GM19023 (cell line): ENCODE measurements at regions not wholly inside any gene's neighbourhood (a gene's known extent, or its start where the extent isn't known, plus 50 kb on each side); places are given as distances from the start of the nearest gene placed in this dataset.
"Not testable (repeated sequence)": the region's sequence is repeated elsewhere in the genome, so short reads cannot be mapped to it uniquely, and the experiment has no call there.

Source experiments
- ATAC-seq: cut with Tn5 transposase; IDR thresholded peaks from one replicate; pipeline ENCODE4 v1.9.1; 2021; ENCODE audit warnings: mild to moderate bottlenecking, moderate library complexity; ENCODE audit not compliant: unreplicated experiment

DNA sequence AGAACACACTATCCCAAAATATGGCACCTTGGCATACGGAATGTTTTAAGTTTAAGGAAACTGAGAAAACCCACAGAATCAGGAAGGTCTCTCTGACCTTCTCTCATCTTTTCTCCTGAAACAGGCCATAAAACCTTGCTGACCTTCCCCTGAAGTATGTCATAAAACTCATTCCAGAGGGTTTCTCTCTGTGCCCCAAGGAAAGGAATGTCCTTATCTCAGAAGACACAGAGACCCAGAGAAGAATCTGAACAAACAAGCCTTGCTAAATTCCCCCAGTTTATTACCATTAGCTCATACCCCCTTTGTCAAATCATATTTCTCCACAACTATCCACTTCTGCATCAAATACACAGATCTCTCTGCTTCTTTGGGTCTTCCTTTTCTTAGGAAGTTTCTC, 603.1 kb downstream of the MCTP2 start:
- ATAC-seq = no peak

DNA sequence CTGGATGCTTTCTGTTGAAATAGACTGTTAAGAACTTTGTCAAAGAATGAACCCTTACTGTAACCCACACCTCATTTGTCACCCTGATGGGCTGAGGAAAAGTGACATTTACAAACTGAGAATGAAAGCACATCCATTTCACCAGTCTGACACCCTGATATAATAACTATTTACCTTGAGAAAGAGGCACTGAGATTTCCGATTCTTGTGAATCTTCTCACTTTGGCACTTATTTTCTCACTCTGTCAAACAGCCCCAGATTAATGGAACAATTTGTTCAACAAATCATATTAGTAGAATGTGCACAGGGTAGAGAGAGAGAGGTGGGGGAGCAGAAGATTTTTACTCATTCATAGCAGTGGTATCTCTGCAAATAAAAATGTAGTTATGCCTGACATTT, 606.9 kb downstream of the MCTP2 start:
- ATAC-seq = no peak

DNA sequence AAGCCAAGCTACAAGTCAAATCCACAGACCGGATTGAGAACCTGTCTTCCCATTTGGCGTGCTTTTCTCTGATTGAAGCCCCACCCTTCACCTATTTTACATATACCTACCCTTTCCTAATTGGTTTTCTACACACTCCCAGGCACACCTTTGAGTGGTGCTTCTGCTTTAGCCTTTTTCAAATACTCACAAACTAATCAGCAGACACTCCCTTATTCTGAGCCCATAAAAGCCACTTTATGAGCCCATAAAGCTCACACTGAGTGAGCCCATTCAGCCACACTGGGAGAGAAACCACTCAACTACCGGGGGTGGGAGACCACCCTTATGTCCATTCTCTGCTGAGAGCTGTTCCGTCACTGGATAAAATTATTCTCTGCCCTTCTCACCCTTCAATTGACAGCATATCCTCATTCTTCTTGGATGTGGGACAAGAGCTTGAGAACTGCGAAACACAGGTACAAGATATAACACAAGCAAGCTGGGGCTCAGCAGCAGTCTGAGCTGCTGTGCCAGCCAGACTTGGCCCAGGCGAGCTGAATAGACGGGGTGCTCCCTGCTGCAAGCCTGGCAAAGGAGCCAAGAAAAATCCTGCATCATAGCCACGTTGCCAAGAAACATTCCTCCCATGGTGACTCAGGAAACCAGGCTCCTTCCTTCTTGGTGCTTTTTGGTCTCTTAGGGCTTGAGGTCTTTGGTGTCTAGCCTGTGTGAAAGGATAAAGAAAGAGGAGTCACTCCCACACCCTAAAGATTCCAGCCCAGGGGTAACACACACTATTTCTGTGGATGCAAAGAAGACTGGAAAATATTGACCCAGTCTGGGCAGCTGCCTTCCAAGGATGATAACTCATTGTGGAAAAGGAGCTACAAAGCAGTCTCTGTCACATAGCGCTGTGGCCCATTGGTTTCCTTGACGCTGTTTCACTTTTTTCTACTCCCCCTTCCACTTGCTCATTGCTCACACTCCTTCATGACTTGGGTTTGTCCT, 609.7 kb downstream of the MCTP2 start:
- no peak for ATAC-seq

DNA sequence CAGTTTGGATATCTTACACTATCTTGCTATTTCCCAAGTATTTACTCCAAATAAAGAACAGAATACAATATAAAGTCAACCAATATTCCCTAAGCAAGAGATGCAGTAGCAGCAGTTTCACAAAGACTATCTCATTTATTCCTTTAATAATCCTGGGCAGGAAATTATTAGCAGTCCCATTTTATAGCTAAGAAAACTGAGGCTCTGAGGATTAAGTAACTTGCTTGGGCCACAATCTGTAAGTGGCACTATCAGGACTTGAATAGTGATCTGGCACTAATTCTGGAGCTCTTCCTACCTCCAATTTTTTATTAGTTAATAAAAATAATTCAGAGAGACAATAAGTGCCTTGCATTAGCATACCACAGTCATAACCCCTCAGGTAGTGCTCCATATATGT, 611.7 kb downstream of the MCTP2 start:
- no peak for ATAC-seq

DNA sequence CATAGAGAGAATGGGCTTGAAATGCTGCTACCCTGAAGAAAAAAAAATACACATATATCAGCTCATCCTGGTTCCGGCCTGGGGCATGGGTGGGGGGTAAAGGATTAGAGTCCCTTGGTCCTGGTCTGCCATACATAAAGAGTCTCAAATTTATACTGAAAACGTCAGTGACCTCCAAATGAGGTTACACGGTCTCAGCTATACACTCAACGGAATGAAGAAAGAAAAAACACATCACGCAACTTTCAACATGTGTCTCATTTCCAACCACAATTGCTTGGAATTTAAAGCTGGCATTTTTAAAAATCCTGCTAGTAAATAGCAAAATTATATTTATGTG, 612.8 kb downstream of the MCTP2 start:
- no peak for ATAC-seq

DNA sequence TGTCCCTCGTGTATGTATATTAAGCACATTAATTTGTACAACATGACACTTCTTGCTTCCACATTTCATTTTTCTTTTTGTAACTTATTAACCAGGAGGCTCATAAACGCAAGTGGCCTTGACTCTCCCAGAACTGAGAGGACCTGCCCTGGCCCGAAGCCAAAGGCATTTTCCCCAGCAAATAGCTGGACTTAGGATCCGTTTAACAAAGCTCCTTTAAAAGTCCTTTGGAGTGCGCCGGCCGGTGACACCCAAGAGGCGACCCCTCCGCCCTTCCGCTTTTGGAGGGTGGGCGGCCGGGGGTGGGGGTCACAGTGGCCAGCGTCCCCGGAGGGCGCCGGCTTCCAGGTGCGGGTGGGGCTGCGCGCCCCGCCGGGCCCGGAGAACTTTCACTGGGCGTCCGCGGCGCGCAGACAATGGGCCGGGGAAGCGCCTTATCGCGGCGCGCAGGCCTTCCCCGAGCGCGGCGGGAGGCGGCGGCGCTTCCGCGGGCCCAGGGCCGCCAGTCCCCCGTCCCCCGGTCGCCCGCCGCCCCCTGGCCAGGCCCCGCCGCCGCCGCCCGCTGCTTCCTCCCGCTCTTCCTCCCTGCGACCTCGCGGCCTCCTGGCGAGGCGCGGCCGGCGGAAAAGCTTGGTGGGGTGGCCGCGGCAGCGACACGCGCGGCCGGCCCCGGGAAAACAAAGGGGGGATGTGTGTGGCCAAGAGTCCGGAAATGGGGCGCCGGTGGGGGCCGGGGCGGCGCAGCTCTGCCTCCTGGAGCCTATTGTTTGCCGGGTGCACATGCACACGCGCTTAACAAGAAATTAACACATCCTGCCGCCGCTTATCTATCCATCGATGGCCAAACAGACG, 613.4 kb downstream of the MCTP2 start:
- no peak for ATAC-seq

DNA sequence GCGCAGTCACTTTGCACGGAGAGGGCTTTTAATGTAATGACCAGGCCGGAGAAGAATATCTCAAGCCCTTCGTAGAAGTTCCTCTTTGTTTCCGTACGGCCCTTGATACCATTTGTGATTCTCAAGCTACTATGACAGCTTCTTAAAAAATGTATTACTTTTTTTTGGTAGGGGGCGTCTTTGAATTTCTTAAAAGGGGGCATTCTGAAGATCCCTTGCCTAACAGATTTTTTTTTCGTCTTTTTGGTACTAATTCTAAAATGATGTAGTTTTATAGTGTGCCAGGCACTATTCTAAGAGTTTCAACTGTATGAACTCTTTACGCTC, 614.0 kb downstream of the MCTP2 start:
- no peak for ATAC-seq

DNA sequence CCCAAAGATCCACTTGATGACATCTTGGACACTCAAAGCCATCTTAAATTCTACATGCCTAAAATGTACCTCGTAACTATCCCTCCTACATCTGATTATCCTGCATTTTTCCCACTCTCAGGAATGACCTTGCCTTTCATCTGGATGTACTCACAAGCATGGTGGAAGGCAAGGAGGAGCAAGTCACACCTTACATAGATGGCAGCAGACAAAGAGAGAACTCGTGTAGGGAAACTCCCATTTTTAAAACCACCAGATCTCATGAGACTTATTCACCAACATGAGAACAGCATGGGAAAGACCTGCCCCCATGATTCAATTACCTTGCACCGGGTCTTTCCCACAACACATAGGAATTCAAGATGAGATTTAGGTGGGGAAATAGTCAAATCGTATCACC, 616.0 kb downstream of the MCTP2 start:
- no peak for ATAC-seq

DNA sequence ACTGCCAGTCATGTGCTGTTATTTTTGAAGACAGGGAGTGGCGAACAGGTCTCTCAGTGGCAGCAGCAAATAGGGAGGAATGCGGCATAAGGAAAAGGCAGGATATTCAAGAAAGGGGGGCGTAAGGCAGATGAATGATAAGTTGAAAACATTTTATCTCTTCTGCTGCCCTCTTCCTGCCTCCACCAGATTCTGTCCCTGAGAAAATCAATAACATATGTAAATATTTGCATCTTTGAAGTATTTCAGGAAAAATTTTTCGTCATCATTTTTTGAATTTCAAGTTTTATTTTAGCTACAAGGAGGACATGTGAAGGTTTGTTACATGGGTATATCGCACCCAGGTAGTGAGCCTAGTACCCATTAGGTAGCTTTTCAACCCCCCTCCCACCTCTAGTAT, 616.7 kb downstream of the MCTP2 start:
- ATAC-seq = no peak

DNA sequence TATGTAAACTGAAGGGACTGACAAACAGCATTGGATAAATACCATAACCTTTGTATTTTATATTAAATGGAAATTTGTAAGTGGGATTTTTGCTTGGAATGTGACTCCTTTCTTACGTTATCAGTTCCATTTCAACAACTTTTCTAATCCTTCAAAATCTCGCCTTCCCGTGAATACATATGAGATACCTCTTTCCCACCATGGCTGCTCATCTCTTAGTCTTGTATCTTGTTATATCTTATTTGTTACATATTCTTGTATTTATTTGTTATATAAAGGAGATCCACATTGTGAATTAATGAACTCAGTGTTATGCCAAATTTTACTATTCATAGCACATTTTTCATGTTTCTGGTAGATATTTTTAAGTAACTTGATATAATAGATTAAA, 623.7 kb downstream of the MCTP2 start:
- no peak for ATAC-seq

DNA sequence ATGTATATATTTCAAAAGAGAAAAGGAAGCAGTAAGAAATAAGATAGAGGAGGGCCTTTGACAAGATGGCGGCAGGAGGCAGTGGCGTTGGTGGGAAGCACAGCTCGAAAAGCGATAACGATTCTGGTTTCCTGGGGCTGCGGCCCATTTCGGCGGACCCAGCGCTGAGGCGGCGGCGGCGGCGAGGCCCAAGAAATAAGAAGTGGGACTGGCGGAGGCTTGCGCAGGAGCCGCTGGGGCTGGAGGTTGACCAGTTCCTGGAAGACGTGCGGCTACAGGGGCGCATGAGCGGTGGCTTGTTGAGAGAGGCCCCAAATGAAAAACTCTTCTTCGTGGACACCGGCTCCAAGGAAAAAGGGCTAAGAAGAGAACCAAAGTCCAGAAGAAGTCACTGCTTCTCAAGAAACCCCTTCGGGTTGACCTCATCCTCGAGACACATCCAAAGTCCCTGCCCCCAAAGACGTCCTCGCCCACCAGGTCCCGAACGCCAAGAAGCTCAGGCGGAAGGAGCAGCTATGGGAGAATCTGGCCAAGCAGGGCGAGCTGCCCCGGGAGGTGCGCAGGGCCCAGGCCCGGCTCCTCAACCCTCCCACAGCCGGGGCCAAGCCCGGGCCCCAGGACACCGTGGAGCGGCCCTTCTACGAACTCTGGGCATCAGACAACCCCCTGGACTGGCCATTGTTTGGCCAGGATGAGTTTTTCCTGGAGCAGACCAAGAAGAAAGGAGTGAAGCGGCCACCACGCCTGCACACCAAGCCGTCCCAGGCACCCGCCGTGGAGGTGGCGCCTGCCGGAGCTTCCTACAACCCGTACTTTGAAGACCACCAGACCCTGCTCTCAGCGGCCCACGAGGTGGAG, 624.3 kb downstream of the MCTP2 start:
- ATAC-seq = no peak

DNA sequence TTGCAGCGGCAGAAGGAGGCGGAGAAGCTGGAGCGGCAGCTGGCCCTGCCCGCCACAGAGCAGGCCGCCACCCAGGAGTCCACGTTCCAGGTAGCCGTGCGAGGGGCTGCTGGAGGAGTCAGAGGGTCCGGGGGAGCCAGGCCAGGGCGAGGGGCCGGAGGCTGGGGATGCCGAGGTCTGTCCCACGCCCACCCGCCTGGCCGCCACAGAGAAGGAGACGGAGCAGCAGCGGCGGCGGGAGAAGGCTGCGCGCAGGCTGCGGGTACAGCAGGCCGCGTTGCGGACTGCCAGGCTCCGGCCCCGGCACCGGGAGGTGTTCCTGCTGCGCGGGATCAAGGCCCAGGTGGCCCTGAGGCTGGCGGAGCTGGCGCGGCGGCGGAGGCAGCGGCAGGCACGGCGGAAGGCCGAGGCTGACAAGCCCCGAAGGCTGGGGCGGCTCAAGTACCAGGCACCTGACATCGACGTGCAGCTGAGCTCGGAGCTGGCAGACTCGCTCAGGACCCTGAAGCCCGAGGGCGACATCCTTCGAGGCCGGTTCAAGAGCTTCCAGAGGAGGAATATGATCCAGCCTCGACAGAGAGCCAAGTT, 625.0 kb downstream of the MCTP2 start:
- no peak for ATAC-seq

DNA sequence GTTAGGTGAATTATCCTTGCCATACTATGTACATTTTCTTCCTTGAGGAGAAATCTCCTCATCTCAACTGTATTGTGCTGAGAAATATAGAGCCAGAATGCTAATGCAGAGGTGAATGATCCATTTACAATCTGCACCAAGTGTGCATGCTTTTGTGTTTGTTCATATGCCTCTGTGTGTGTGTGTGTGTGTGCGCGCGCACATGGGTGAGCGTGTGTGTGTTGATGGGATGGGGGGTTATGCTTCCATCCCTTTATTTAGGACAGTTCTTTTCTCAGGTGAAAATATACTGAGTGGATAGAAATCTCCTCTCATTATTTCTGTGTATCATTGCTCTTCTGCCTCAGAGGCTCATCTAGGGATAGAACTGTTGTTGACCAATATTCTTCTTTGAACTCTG, 626.1 kb downstream of the MCTP2 start:
- ATAC-seq = no peak

DNA sequence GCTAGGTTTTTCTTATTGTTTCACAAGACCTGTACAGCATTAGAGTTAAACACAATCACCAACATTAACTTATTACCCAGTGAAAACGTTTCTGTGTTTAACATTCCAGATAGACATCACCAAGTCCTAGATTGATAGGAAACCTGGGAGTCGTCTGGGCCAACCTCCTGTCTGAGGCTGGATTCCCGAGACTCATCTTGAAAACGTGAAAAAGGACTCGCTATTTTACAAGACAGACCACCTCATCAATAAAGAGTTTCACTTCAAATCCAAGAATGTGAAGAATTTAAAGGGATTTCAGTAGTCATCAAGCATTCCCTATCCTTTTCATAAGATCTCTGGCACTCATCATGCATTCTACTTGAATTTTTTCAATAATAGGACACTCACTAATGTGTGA, 626.6 kb downstream of the MCTP2 start:
- no peak for ATAC-seq

DNA sequence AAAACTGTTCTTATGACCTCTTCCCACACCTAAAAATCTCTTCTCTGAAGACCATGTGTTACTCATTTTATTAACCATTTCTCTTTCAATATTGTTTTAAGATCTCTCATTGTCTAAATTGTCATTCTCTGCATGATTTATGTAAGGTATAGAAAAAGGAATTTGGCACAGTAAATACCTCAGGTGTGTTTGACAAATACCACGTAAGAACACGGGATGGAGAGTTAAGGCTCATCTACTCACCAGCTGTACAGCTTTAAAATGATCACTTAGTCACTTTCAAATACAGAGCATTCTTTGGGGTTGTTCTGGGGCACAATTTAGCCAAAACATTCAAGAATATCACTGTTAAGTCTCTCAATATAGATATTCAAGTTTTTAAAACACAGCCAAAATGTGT, 627.1 kb downstream of the MCTP2 start:
- no peak for ATAC-seq

DNA sequence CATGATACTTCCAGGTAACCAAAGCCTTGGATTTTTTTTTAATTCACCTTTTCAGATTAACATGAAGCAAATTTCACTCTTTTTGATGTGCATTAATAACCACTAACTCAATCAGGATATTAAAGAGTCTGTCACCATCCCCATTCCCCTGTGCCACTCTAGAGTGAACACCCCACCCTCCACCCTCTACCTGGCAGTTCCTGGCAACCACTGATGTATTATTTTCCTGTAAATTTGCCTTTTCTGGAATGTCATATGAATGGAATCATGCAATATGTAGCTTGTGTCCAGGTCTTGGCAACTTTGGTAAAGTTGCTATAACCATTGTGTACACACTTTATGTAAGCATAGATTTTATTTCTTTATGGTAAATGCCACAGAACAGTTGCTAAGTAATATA, 627.6 kb downstream of the MCTP2 start:
- ATAC-seq = no peak

DNA sequence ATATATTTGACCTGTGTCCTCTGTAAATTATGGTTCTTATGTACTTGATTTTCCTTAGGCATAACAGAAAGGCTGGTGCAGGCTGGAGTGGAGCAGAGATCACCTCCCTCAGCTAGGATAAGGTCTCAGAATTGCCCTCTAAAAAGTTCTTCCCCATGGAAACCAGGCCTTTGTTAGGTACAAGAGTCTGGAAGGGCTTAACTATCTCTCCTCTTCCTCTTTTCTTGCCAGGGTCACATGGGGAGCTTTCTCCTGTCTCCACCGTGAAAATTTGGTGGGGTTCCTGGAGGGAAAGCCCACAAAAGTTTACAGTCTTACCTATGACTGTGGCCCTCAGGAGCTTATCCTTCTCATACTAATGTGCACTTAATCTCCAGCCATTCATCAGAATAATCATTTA, 633.2 kb downstream of the MCTP2 start:
- no peak for ATAC-seq

DNA sequence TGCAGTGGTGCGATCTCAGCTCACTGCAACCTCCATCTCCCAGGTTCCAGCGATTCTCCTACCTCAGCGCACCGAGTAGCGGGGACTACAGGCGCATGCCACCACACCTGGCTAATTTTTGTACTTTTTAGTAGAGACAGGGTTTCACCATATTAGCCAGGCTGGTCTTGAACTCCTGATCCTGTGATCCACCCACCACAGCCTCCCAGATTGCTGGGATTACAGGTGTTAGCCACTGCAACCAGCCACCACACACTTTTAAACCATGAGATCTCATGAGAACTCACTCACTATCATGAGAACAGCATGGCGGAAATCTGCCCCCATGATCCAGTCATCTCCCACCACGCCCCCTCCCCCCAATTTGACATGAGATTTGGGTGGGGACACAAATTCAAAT, 636.9 kb downstream of the MCTP2 start:
- not testable (repeated sequence) for ATAC-seq

DNA sequence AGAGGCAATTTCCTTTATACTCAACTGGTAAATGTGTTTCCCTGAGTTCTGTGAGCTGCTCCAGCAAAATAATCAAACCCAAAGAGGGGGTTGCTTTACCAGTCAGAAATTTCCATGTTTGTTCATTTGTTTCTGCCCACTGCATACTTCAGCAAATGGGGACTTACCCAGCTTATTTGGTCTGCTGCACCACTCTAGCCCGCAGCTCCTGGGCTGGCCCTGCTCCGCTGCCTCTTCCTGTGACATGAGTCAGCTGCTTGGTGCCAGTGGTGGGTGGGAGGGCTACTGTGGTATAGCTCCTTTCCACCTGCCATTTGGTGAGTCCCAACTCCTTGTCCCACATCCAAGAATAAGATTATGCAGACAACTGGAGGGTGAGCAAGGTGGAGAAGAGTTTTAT, 644.2 kb downstream of the MCTP2 start:
- ATAC-seq = no peak

DNA sequence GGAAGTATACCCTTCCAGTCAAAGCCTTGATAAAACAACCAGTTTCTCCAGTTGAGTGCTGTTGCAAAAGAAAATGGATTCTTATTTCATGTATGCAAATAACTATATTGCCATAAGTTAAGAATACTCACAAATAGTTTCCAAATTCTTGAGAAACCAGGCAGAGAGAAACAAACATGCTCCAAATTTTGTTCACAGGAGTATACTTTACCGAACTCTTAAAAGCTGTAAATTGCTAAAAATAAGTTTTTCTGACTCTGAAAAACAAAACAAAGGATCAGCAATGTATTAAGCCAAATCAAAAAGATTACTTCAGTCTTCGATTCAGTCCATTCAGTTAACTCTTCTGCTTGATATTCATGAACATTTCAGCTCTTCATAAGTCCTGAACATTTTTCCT, 646.5 kb downstream of the MCTP2 start:
- no peak for ATAC-seq
